MCF 10A (cell line): ENCODE measurements at regions not wholly inside any gene's neighbourhood (a gene's known extent, or its start where the extent isn't known, plus 50 kb on each side); places are given as distances from the start of the nearest gene placed in this dataset.

Experiments used
- BruUV-seq: library from RNA; stranded (reverse); fragments of 400-500 nt; replicated peaks from 2 replicates; lab custom pipeline; 2021; lab: Mats Ljungman, UMichigan
- CTCF ChIA-PET: fragments of 300-600 bp; sonication (Branson Sonifier 250); formaldehyde crosslinking; extraction: SDS; loops from one replicate; lab custom pipeline; 2021; ENCODE audit warnings: antibody characterized with exemption, inconsistent platforms; lab: Yijun Ruan, JAX
- POLR2A ChIA-PET: fragments of 300-600, 350-650 bp; sonication (Branson Sonifier 250); formaldehyde crosslinking; extraction: SDS; loops from one replicate; lab custom pipeline; 2020; ENCODE audit warnings: antibody characterized with exemption, inconsistent platforms; lab: Yijun Ruan, JAX
- DNase-seq: peaks from one replicate; pipeline ENCODE4 v3.0.0-alpha.2; 2018; ENCODE audit not compliant: unreplicated experiment
- H3K27ac Mint-ChIP-seq: one replicate; pipeline ENCODE4 v1.8.0; 2022; ENCODE audit warnings: mild to moderate bottlenecking, low read depth, mixed read lengths; ENCODE audit not compliant: unreplicated experiment
- H3K27me3 Mint-ChIP-seq: one replicate; pipeline ENCODE4 v1.8.0; 2022; ENCODE audit warnings: mixed read lengths; ENCODE audit not compliant: insufficient read depth, unreplicated experiment
- H3K36me3 Mint-ChIP-seq: one replicate; pipeline ENCODE4 v1.8.0; 2022; ENCODE audit warnings: mild to moderate bottlenecking, moderate library complexity, mixed read lengths; ENCODE audit not compliant: insufficient read depth, unreplicated experiment
- H3K4me1 Mint-ChIP-seq: one replicate; pipeline ENCODE4 v1.8.0; 2022; ENCODE audit warnings: mixed read lengths; ENCODE audit not compliant: insufficient read depth, unreplicated experiment
- H3K4me3 Mint-ChIP-seq: one replicate; pipeline ENCODE4 v1.8.0; 2022; ENCODE audit warnings: mild to moderate bottlenecking, moderate library complexity, mixed read lengths; ENCODE audit not compliant: unreplicated experiment
- H3K9me3 Mint-ChIP-seq: one replicate; pipeline ENCODE4 v1.8.0; 2022; ENCODE audit warnings: mixed read lengths; ENCODE audit not compliant: unreplicated experiment
- intact Hi-C: fragments of 100-400 bp; cut with micrococcal nuclease; formaldehyde crosslinking; loops from 2 replicates; pipeline ENCODE4 v1.14.1; 2022
- TF ChIP-seq, protein P1 (sequence below): fragments of 200-600 bp; IDR thresholded peaks from one replicate; pipeline ENCODE4 v1.8.0; 2022; ENCODE audit warnings: antibody characterized with exemption, mild to moderate bottlenecking; ENCODE audit not compliant: unreplicated experiment

GRCh38 chr6:167407239-167408064 is 82.6 kb downstream of the TTLL2 start:
- Mint-ChIP-seq H3K36me3 (no peaks in the 10 kb centered on the region), H3K4me1 (no peaks in the 10 kb centered on the region), H3K4me3 (no peak overlapping the region), H3K27me3 (peaks cover 81% of the 10 kb centered on the region), H3K27ac (no peak overlapping the region), H3K9me3 (no peaks in the 10 kb centered on the region)
- intact Hi-C loops: loop anchor here (5.0 kb wide), 1 partner anchor 160 kb away; no protein-coding TSS in a partner anchor
- TF ChIP-seq, protein P1, sequence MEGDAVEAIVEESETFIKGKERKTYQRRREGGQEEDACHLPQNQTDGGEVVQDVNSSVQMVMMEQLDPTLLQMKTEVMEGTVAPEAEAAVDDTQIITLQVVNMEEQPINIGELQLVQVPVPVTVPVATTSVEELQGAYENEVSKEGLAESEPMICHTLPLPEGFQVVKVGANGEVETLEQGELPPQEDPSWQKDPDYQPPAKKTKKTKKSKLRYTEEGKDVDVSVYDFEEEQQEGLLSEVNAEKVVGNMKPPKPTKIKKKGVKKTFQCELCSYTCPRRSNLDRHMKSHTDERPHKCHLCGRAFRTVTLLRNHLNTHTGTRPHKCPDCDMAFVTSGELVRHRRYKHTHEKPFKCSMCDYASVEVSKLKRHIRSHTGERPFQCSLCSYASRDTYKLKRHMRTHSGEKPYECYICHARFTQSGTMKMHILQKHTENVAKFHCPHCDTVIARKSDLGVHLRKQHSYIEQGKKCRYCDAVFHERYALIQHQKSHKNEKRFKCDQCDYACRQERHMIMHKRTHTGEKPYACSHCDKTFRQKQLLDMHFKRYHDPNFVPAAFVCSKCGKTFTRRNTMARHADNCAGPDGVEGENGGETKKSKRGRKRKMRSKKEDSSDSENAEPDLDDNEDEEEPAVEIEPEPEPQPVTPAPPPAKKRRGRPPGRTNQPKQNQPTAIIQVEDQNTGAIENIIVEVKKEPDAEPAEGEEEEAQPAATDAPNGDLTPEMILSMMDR: no peak
- BruUV-seq: no TSS peak
- no peak for DNase-seq
- ChIA-PET CTCF (no interaction called here), POLR2A (no interaction called here)

- peaks cover 81% of the 10 kb centered on the region for H3K27me3 Mint-ChIP-seq
- TF ChIP-seq, protein P1: no peak
- no peaks in the 10 kb centered on the region for H3K4me1 Mint-ChIP-seq
- DNase-seq: no peak
- CTCF ChIA-PET: no interaction called here
- POLR2A ChIA-PET: no interaction called here
- no peak overlapping the region for H3K27ac Mint-ChIP-seq
- no peak overlapping the region for H3K4me3 Mint-ChIP-seq
- no TSS peak for BruUV-seq
- no peaks in the 10 kb centered on the region for H3K36me3 Mint-ChIP-seq
- no peaks in the 10 kb centered on the region for H3K9me3 Mint-ChIP-seq
- intact Hi-C loops: loop anchor here (5.0 kb wide), 1 partner anchor 161 kb away; no protein-coding TSS in a partner anchor
Measured at GRCh38 chr6:167408235-167408869, 83.5 kb downstream of the TTLL2 start.

- peaks cover 81% of the 10 kb centered on the region for H3K27me3 Mint-ChIP-seq
- H3K36me3 Mint-ChIP-seq: no peaks in the 10 kb centered on the region
- no peaks in the 10 kb centered on the region for H3K9me3 Mint-ChIP-seq
- H3K27ac Mint-ChIP-seq: no peak overlapping the region
- H3K4me1 Mint-ChIP-seq: no peaks in the 10 kb centered on the region
- H3K4me3 Mint-ChIP-seq: no peak overlapping the region
- BruUV-seq: no TSS peak
- CTCF ChIA-PET: interaction anchor here (0.7 kb wide), 1 partner anchor 76 kb away, joined by 7 read pairs; no protein-coding TSS in a partner anchor
- TF ChIP-seq, protein P1: no peak
- POLR2A ChIA-PET: no interaction called here
- DNase-seq: no peak
- intact Hi-C loops: loop anchor here (5.0 kb wide), 1 partner anchor 162 kb away; no protein-coding TSS in a partner anchor
Measured at GRCh38 chr6:167409079-167409478, 84.2 kb downstream of the TTLL2 start.

GRCh38 chr6:167409694-167410093 is 84.8 kb downstream of the TTLL2 start:
- Mint-ChIP-seq H3K27me3 (peaks cover 78% of the 10 kb centered on the region), H3K27ac (no peak overlapping the region), H3K4me1 (no peaks in the 10 kb centered on the region), H3K36me3 (no peaks in the 10 kb centered on the region), H3K4me3 (no peak overlapping the region), H3K9me3 (no peaks in the 10 kb centered on the region)
- intact Hi-C loops: loop anchor here (5.0 kb wide), 1 partner anchor 162 kb away; no protein-coding TSS in a partner anchor
- ChIA-PET CTCF (interaction anchor here (0.7 kb wide), 1 partner anchor 75 kb away, joined by 7 read pairs; no protein-coding TSS in a partner anchor), POLR2A (no interaction called here)
- no TSS peak for BruUV-seq
- no peak for DNase-seq
- TF ChIP-seq, protein P1: no peak
